ENCODE measurements at regions not wholly inside any gene's neighbourhood (a gene's known extent, or its start where the extent isn't known, plus 50 kb on each side); places are given as distances from the start of the nearest gene placed in this dataset.

GRCh38 chrX:111624169-111624568 is 56.8 kb upstream of the ALG13 start:
- TF ChIP-seq EP300 (IDR thresholded peaks at IDR 0.05) (no peak), CTCF (IDR thresholded peaks at IDR 0.05) (no peak)

Measured in ovary (tissue), 3 donors.